ENCODE measurements at regions not wholly inside any gene's neighbourhood (a gene's known extent, or its start where the extent isn't known, plus 50 kb on each side); places are given as distances from the start of the nearest gene placed in this dataset.

DNA sequence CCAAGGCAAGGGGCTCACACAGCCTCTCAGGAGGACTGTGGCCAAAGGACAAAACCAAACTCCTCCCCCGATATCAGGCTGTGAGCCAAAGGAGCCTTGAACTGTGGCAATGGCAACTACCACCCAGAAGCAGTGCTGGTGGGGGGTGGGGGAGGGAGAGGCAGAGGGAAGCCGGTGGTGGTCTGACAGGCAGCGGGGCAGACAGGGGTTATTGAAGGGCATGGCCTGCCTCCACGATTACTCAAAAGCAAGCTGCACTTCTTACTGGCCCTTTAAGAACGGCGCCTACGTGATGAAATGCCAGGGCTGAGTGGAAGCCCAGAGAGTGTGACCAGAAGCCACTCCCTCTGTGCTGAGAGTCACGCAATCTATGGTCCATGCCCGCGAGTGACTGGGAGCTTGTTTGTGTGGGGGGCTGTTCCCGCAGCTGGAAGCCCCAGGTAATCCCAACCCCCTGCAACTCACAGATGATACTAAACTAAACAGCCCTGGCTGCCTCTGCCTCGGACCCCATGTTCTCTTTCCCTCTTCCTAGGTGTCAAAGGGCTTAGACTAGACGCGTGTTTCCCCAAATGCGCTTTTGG is 128.2 kb upstream of the CXCR4 start:
- Histone ChIP-seq H3K9me3 (ENCODE audit: low read length) (no peaks in the 10 kb centered on the region), H3K4me1 (ENCODE audit: insufficient read depth, low read length, poor library complexity, severe bottlenecking) (peaks cover 69% of the 10 kb centered on the region), H2AFZ (ENCODE audit: low read length) (peak overlapping the region; percentile 77), H3K79me2 (ENCODE audit: insufficient read depth, low read depth, low read length) (no peaks in the 10 kb centered on the region), H3K4me3 (ENCODE audit: low read depth, low read length, poor library complexity, severe bottlenecking) (peak overlapping the region; percentile 15), H3K9me2 (ENCODE audit: insufficient read depth, low read length) (no peaks in the 10 kb centered on the region), H3K36me3 (ENCODE audit: insufficient read depth, low read length) (no peaks in the 10 kb centered on the region), H4K20me1 (ENCODE audit: insufficient read depth, low read length) (no peaks in the 10 kb centered on the region), H3K4me2 (ENCODE audit: low read length) (peak overlapping the region; percentile 56), H3K27ac (ENCODE audit: low read depth, low read length, poor library complexity, severe bottlenecking) (peak overlapping the region; percentile 44)
- DNase-seq (ENCODE audit: low spot score) = peak; percentile 72
- TF ChIP-seq EZH2phosphoT487 (IDR thresholded peaks at IDR 0.05; ENCODE audit: borderline replicate concordance, low read depth, low read length) = no peak
- TF ChIP-seq, protein P1, sequence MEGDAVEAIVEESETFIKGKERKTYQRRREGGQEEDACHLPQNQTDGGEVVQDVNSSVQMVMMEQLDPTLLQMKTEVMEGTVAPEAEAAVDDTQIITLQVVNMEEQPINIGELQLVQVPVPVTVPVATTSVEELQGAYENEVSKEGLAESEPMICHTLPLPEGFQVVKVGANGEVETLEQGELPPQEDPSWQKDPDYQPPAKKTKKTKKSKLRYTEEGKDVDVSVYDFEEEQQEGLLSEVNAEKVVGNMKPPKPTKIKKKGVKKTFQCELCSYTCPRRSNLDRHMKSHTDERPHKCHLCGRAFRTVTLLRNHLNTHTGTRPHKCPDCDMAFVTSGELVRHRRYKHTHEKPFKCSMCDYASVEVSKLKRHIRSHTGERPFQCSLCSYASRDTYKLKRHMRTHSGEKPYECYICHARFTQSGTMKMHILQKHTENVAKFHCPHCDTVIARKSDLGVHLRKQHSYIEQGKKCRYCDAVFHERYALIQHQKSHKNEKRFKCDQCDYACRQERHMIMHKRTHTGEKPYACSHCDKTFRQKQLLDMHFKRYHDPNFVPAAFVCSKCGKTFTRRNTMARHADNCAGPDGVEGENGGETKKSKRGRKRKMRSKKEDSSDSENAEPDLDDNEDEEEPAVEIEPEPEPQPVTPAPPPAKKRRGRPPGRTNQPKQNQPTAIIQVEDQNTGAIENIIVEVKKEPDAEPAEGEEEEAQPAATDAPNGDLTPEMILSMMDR (conservative IDR thresholded peaks at IDR 0.05; ENCODE audit: low read length) = no peak
- ChIA-PET POLR2A (interaction anchor here (0.5 to 6.6 kb wide), 11 partner anchors 8 to 176 kb away, joined by 3 to 44 read pairs (median 3); no protein-coding TSS in a partner anchor), CTCF (ENCODE audit: unreplicated experiment) (interaction anchor here (0.6 to 1.1 kb wide), 2 partner anchors 10 to 113 kb away, joined by 3 read pairs; no protein-coding TSS in a partner anchor)
- BruUV-seq (replicated peaks) = no TSS peak
- intact Hi-C loops (cut with micrococcal nuclease; ENCODE audit: unreplicated experiment) = no loop called here

DNA sequence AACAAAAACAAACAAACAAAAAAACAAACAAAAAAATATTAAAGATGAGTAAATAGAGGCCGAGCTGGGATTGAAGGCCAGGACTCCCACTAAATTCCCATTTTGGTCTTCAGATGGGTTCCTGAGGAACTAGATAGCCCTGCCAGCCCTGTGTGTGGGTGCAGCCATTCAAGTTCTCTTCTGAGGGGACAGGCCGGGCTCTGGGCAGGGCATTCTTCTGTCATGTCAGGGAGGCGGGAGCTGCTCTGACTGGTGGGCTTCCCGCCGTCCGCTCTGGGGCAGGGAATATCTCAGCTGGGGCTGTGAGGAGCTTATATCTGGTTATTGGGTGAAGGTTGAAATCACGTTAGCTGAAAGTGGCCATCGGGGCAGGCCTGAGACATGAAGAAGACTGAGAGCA is 127.3 kb upstream of the CXCR4 start:
- peak overlapping the region; percentile 56 for H3K4me2 ChIP-seq (ENCODE audit: low read length)
- H3K4me3 ChIP-seq (ENCODE audit: low read depth, low read length, poor library complexity, severe bottlenecking) = no peak overlapping the region
- H3K36me3 ChIP-seq (ENCODE audit: insufficient read depth, low read length) = no peaks in the 10 kb centered on the region
- no peaks in the 10 kb centered on the region for H3K9me2 ChIP-seq (ENCODE audit: insufficient read depth, low read length)
- H3K9me3 ChIP-seq (ENCODE audit: low read length) = no peaks in the 10 kb centered on the region
- H4K20me1 ChIP-seq (ENCODE audit: insufficient read depth, low read length) = no peaks in the 10 kb centered on the region
- no TSS peak for BruUV-seq (replicated peaks)
- no peaks in the 10 kb centered on the region for H3K79me2 ChIP-seq (ENCODE audit: insufficient read depth, low read depth, low read length)
- CTCF ChIA-PET (ENCODE audit: unreplicated experiment) = interaction anchor here (1.1 kb wide), 1 partner anchor 11 kb away, joined by 3 read pairs; no protein-coding TSS in a partner anchor
- peak overlapping the region; percentile 77; the same call in 1 of the 2 replicates for H2AFZ ChIP-seq (ENCODE audit: low read length)
- peak overlapping the region; percentile 44 for H3K27ac ChIP-seq (ENCODE audit: low read depth, low read length, poor library complexity, severe bottlenecking)
- H3K4me1 ChIP-seq (ENCODE audit: insufficient read depth, low read length, poor library complexity, severe bottlenecking) = peaks cover 77% of the 10 kb centered on the region
- POLR2A ChIA-PET = interaction anchor here (0.5 to 6.6 kb wide), 5 partner anchors 7 to 175 kb away, joined by 3 to 44 read pairs (median 10); no protein-coding TSS in a partner anchor
- no peak for TF ChIP-seq EZH2phosphoT487 (IDR thresholded peaks at IDR 0.05; ENCODE audit: borderline replicate concordance, low read depth, low read length)
- TF ChIP-seq, protein P1 (conservative IDR thresholded peaks at IDR 0.05; ENCODE audit: low read length) = no peak
- no peak for DNase-seq (ENCODE audit: low spot score)
- intact Hi-C loops (cut with micrococcal nuclease; ENCODE audit: unreplicated experiment) = no loop called here

DNA sequence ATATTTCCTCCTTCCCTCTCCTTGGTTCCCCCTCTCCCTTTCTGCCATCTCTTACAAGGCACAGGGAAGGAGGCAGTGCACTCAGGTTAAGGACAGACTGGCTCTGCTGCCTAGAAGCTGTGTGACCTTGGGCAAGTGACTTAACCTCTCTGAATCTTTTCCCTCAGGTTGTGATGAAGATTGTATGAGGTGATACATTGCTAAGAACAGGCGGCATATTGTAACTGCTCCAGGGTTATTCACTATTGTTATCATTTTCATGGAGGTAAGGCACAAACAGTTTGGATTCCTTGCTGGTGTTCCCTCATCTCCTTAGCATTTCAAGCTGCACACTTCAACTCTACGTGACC is 126.6 kb upstream of the CXCR4 start:
- Histone ChIP-seq H3K79me2 (ENCODE audit: insufficient read depth, low read depth, low read length) (no peaks in the 10 kb centered on the region), H4K20me1 (ENCODE audit: insufficient read depth, low read length) (no peaks in the 10 kb centered on the region), H3K4me2 (ENCODE audit: low read length) (no peak overlapping the region), H3K4me1 (ENCODE audit: insufficient read depth, low read length, poor library complexity, severe bottlenecking) (peaks cover 84% of the 10 kb centered on the region), H3K4me3 (ENCODE audit: low read depth, low read length, poor library complexity, severe bottlenecking) (no peak overlapping the region), H3K36me3 (ENCODE audit: insufficient read depth, low read length) (no peaks in the 10 kb centered on the region), H3K9me2 (ENCODE audit: insufficient read depth, low read length) (no peaks in the 10 kb centered on the region), H3K9me3 (ENCODE audit: low read length) (no peaks in the 10 kb centered on the region), H3K27ac (ENCODE audit: low read depth, low read length, poor library complexity, severe bottlenecking) (no peak overlapping the region), H2AFZ (ENCODE audit: low read length) (no peak overlapping the region)
- no TSS peak for BruUV-seq (replicated peaks)
- intact Hi-C loops (cut with micrococcal nuclease; ENCODE audit: unreplicated experiment) = no loop called here
- no peak for TF ChIP-seq EZH2phosphoT487 (IDR thresholded peaks at IDR 0.05; ENCODE audit: borderline replicate concordance, low read depth, low read length)
- TF ChIP-seq, protein P1 (conservative IDR thresholded peaks at IDR 0.05; ENCODE audit: low read length) = no peak
- ChIA-PET POLR2A (interaction anchor here (2.6 to 6.6 kb wide), 2 partner anchors 10 to 109 kb away, joined by 10 to 44 read pairs; no protein-coding TSS in a partner anchor), CTCF (ENCODE audit: unreplicated experiment) (no interaction called here)
- DNase-seq (ENCODE audit: low spot score) = no peak
